GM21529 (cell line): ENCODE measurements at regions not wholly inside any gene's neighbourhood (a gene's known extent, or its start where the extent isn't known, plus 50 kb on each side); places are given as distances from the start of the nearest gene placed in this dataset.
"Not testable (repeated sequence)": the region's sequence is repeated elsewhere in the genome, so short reads cannot be mapped to it uniquely, and the experiment has no call there.

ENCODE experiments used
- ATAC-seq: cut with Tn5 transposase; IDR thresholded peaks from one replicate; pipeline ENCODE4 v1.9.1; 2021; ENCODE audit not compliant: unreplicated experiment

DNA sequence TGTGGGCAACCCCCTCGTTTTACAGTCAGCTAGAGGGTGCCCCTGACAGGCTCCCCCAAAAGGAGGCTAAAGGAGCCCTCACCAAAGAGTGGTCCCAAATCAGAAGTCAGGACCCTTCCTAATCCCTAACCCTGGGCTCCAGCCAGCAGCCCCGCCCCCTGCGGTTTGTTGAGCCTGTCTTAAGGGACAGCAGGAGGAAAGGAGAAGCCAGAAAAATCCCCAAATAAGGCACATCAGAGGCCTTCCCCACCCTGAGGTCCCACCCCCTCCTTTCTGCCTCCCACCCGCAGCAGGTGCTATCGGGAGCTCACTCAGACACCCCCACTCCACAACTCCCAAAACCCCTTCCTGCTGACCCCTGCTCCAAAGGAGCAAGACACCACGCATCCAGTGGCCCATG is 127.2 kb downstream of the TNFRSF13B start:
- ATAC-seq: not testable (repeated sequence)

DNA sequence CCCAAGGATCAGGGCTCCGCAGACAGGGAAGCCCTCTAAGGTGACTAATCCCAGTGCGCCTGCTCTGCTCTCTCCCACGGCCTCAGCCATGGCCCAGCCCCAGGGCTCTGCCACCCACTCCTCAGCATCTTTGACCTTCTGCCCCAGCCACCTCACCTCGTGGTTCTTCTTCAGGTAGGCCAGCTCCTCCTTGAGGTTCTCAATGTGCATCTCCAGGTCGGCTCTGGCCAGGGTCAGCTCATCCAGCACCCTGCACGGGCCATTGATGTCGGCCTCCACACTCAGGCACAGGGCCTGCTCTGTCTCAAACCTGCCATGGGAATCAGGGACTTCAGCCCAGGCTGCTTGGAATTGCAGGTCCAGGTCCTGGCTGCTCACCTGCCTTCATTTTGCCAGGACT is 128.4 kb downstream of the TNFRSF13B start:
- not testable (repeated sequence) for ATAC-seq

DNA sequence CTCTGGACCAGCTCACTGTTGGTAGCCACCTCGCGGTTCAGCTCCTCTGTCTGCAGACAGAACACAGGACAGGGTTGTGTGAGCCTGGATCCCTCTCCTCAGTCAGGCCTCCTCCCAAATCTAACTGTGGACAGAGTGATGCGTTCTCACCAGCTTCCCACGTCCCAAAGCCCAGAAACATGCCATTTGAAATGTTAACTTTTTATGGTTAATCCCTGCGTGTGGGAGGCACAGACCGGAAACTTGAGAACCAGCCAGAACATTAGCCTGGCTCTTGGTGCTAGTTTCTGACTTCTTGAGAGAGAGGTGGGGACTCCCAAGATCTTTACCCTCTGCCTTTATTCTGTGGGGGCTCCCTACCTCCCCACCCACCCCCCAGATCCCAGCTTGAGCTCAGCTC is 129.6 kb downstream of the TNFRSF13B start:
- not testable (repeated sequence) for ATAC-seq

DNA sequence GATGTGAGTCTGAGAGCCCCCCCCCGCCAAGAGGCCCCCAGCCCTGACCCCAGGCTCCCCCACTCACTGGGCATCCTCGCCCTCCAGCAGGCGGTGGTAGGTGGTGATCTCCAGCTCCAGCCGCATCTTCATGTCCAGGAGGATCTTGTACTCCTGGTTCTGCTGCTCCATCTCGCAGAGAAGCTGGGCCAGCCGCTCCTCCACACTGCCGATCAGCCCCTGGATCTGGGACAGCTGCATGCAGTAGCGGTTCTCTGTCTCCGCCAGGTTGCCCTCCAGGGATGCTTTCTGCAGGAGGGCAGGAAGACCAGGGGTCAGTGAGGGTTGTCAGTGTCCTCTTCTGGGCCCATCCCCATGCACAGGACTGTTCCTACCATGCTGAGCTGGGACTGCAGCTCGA is 130.0 kb downstream of the TNFRSF13B start:
- not testable (repeated sequence) for ATAC-seq

DNA sequence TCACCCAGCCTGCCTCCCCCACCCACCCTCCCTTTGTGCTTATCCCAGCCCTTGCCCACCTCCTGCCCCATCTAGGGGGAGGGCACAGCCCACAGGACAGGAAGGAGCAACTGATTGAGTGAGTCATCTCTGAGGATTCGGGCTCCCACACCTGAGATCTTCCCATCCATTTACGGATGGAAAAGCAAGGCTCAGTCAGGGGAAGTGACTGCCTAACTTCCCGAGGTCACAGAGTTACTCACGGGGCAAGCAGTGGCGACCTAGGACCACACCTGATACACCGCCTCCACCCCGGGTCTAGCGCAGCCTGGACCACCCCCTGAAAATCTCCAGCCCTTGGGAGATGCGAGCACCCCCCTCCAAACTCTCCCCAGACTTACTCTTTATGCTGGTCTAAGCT is 131.7 kb downstream of the TNFRSF13B start:
- ATAC-seq: not testable (repeated sequence)

DNA sequence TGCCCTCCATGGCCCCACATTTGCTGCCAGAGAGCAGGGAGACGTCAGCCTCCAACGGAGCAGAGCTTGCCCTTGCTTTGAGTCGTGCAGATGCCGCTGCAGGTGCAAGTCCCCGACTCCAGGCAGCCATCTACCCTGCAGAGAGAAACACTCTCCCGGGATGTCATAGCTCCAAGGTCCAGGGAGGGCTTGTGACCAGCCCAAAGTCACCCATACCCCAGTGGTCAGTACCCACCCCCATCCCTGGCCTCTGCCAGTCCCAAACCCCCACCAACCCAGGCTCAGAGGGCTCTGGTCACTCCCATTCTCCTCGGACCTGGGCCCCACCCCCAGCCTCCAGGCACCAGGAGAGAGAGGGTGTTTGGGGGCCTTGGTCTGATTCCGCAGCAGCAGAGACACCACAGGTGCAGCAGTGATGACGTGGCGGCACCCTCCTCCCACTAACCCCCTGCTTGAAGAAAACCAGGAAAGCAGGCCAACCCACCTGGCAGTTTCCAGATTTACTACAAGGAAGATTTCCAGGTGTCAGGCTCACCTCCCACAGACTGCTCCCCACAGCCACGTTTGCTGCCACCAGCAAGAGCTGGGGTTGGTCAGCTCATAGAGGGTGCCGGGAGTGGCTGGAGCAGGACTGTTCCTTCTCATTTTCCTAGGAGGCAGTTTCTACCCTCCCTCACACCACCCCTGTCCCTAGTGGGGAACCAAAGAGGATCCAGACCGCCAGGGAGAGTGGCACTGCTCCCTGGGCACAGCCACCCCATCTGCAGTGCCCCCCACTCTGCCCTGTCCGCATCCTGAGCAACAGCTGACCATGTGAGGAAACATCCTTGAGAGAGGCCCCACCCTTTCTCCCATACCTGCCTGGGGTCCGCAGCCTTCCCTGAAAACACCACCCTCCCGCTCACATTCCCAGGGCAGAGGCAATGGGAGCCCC is 132.4 kb downstream of the TNFRSF13B start:
- ATAC-seq: not testable (repeated sequence)

DNA sequence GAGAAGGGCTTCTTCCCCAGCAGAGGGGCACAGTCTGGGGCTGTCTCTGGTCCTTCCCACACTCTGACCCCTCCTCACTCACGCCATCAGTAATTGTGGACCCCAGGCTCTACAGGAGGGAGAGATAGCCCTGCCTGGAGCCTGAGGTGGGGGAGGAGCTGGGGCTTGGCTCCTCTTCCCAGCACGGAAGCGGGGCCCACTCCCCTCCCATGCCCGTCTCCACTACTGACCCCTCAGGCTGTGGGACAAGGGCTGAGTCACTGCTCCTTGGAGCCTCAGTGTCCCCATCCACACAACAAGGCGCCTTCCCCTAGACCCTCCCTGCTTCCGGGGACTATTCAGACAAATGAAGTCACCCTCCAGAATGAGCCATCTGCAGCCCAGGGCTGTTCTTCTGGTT is 133.1 kb downstream of the TNFRSF13B start:
- not testable (repeated sequence) for ATAC-seq

DNA sequence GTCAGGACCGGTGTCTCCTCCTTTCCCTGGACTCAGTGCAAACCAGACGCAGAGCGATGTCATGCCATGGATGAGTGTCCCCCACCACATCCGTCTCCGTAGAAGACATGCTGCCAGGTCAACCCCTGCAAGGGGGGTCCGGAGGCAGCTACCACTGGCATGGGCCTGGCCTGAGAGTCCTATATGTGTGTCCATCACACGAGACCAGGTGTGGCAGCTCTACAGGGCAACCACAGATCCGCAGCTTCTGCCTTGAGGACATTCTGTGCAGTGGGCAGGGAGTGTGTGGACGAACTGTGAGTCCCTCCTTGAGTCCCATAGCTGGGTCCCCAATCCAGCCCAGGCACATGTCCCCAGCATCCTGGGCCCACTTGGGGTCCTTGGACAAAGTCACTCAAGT is 133.6 kb downstream of the TNFRSF13B start:
- ATAC-seq: not testable (repeated sequence)

DNA sequence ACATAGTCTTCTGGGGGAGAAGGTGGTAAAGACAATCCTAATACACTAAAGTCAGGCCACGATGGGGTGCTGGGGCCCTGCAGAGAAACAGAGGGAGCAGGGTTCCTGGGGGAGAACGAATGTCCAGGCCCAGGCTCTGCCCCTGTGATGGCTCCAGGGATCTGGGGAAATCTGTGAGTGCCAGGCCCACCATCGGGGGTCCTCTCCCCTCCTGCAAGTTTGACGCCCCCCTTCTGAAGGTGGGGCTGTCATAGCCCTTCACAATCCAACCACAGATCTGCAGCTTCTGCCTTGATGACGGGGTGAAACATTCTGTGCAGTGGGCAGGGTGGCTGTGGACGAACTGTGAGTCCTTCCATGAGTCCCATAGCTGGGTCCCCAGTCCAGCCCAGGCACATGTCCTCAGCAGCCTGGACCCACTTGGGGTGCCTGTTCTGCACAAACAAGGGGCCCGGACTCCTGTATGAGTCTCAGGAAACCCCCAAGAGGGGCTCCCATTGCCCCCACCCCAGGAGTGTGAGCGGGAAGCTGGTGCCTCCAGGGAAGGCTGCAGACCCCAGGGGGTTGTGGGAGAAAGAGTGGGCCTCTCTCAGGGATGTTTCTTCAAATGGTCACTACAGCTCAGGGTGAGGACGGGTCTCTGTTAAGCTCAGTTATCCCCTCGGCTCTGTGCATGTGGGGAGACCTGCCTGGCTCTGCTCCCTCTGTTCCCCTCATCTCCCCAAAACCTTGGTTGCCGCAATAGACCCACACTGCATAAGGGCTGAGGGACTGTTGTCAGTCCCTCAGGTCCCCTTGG is 134.3 kb downstream of the TNFRSF13B start:
- ATAC-seq: not testable (repeated sequence)

DNA sequence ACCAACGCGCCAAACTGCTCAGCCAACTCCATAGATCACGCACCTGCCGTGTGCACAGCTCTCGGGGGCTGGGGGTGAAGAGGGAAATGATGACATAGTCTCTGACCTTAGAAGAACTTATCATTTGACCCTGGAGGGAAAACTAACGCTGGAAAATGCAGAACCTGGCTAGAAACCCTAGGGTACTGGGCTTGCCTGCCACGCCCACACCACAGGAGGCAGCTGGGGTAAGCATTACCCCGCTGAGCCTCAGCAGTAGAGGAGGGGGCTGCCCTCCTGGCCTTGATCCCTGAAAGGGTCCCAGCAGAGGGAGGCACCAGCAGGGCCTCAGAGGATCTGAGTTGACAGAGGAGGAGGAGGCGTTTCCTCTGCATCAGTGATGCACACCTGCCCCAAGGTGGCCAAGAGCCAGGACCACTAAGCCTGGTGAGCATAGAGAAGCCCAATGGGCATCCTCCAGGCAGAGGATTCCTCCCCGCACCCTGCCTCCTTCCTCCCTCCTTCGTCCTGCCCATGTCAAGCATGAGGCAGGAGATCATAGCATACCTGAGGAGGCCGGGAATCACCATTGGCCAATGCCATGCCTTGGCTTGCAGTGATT is 135.5 kb downstream of the TNFRSF13B start:
- not testable (repeated sequence) for ATAC-seq

DNA sequence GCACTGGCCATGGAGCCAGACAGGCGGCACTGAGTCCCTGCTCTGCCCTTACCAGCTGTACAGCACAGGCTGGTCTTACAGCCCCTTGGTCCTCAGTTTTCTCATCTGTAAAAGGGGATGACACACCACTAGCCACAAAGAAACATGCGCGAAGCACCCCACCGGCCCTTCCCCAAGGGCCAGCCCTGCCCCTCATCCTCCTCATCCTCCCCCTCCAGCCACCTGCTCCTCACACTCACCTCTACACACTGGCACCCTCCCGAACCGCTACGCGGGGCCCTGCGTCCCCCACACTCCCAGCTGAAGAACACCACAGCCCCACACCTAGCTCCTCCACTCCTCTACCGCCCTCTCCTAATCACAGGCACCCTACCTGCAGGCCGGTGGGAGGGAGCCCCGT is 138.4 kb downstream of the TNFRSF13B start:
- ATAC-seq: not testable (repeated sequence)

DNA sequence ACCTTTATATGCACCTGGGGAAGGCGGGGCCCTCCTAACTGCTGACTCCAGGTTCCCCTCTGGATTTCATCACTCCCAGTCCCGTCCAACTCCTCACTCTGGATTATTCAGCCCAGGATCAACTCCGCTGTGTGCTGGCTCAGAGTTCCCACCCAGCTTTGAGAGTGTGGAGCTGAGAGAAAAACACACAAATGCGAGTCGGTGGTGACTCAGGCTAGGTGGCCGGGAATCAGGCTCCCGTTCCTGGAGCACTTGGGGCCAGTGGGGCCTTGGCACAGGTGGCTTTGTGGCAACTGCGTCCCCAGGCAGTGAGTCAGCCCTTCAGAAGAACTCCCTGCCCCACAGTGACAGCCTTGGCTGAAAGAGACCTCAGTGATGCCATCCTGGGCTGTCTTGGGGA is 139.1 kb downstream of the TNFRSF13B start:
- ATAC-seq: not testable (repeated sequence)

DNA sequence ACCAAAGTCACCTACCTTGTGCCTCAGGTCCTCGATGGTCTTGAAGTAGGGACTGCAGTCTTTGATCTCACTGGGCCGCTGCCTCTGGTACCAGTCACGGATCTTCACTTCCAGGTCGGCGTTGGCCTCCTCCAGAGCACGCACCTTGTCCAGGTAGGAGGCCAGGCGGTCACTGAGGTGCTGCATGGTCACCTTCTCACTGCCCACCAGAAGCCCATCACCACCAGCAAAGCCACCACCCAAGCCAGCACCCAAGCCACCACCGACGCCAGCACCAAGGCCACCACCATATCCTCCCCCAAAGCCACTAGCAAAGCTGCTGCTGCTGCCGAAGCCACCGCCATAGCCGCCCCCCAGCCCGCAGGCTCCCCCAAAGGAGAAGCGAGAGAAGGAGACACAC is 139.7 kb downstream of the TNFRSF13B start:
- ATAC-seq: not testable (repeated sequence)

DNA sequence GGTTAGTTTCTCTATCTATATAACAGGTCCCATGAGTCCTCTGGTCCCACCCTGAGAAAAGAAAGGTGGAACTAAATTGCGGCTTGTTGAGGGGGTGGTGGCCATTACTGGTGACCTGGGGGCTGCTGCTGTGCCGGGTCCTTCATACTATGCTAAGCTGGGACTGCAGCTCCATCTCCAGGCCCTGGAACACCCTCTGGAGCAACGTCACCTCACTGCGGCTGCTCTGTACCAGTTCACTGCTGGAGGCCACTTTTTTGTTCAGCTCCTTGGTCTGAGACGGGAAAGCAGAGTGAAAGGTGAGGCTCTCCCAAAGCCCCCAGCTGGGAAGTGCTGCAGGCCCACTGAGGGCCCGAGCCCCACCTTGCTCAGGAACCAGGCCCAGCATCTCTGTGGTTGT is 140.7 kb downstream of the CCDC144A start:
- not testable (repeated sequence) for ATAC-seq

DNA sequence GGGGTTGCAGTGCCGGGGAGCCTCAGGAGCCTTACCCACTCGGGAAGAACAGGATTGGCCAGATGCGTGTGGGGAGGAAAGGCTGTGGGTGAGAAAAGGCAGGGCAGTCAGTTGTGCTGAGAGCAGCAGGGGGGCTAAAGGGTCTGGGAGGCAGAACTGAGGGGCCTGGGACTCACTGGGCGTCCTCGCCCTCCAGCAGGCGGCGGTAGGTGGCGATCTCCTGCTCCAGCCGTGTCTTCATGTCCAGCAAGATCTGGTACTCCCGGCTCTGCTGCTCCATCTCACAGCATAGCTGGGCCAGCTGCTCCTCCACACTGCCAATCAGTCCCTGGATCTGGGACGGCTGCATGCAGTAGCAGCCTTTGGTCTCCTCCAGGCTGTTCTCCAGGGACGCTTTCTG is 140.2 kb downstream of the CCDC144A start:
- not testable (repeated sequence) for ATAC-seq
